Suprapubic skin (tissue), 4 donors: ENCODE measurements at regions not wholly inside any gene's neighbourhood (a gene's known extent, or its start where the extent isn't known, plus 50 kb on each side); places are given as distances from the start of the nearest gene placed in this dataset.

Experiments
- DNase-seq, 2 donors: peaks; one replicate each; pipeline ENCODE4 v3.0.0-alpha.2; 2019; ENCODE audit warnings: low spot score in 2 of 2
- H3K27ac ChIP-seq: fragments of 200-600 bp; sonication (generic); one replicate; pipeline ENCODE4 v1.5.1; 2019
- H3K27me3 ChIP-seq: fragments of 200-600 bp; sonication (generic); one replicate; pipeline ENCODE4 v1.5.1; 2019
- H3K36me3 ChIP-seq: fragments of 200-600 bp; sonication (generic); one replicate; pipeline ENCODE4 v1.5.1; 2019
- H3K4me1 ChIP-seq: fragments of 200-600 bp; sonication (generic); one replicate; pipeline ENCODE4 v1.5.1; 2019
- H3K4me3 ChIP-seq: fragments of 200-600 bp; sonication (generic); one replicate; pipeline ENCODE4 v1.5.1; 2019; ENCODE audit warnings: mild to moderate bottlenecking
- H3K9me3 ChIP-seq: fragments of 200-600 bp; sonication (generic); one replicate; pipeline ENCODE4 v1.5.1; 2019
- EP300 ChIP-seq: sonication (generic); formaldehyde crosslinking; IDR thresholded peaks from one replicate; pipeline ENCODE4 v1.6.1; 2017; ENCODE audit warnings: antibody characterized with exemption
- POLR2A ChIP-seq, 2 donors: fragments of 450-650 bp; IDR thresholded peaks; one replicate each; pipeline ENCODE4 v1.6.1; 2017; ENCODE audit warnings: antibody characterized with exemption in 2 of 2, mild to moderate bottlenecking in 2 of 2, moderate library complexity in 2 of 2
- POLR2AphosphoS5 ChIP-seq, 3 donors: sonication (generic); formaldehyde crosslinking; IDR thresholded peaks; one replicate each; pipeline ENCODE4 v1.6.1; 2017; ENCODE audit warnings: antibody characterized with exemption in 3 of 3
- WGBS: methylation state at CpG from one replicate; pipeline ENCODE4 v1.1.5; 2018; 5-methylcytosine and 5-hydroxymethylcytosine counted together
- TF ChIP-seq, protein P1 (sequence below), 2 donors: fragments of 200-600 bp in 1 of 2; fragments of 450-650 bp in 1 of 2; sonication (generic) in 1 of 2; IDR thresholded peaks; one replicate each; pipeline ENCODE4 v1.5.1; 2016 to 2019; ENCODE audit warnings: antibody characterized with exemption in 2 of 2, mild to moderate bottlenecking in 1 of 2, moderate library complexity in 1 of 2

- TF ChIP-seq POLR2AphosphoS5 (IDR thresholded peaks at IDR 0.05) (no peak), EP300 (no peak), POLR2A (IDR thresholded peaks at IDR 0.05) (no peak)
- TF ChIP-seq, protein P1, sequence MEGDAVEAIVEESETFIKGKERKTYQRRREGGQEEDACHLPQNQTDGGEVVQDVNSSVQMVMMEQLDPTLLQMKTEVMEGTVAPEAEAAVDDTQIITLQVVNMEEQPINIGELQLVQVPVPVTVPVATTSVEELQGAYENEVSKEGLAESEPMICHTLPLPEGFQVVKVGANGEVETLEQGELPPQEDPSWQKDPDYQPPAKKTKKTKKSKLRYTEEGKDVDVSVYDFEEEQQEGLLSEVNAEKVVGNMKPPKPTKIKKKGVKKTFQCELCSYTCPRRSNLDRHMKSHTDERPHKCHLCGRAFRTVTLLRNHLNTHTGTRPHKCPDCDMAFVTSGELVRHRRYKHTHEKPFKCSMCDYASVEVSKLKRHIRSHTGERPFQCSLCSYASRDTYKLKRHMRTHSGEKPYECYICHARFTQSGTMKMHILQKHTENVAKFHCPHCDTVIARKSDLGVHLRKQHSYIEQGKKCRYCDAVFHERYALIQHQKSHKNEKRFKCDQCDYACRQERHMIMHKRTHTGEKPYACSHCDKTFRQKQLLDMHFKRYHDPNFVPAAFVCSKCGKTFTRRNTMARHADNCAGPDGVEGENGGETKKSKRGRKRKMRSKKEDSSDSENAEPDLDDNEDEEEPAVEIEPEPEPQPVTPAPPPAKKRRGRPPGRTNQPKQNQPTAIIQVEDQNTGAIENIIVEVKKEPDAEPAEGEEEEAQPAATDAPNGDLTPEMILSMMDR (IDR thresholded peaks at IDR 0.05): no peak
- Histone ChIP-seq H3K27ac (no peak overlapping the region), H3K9me3 (no peaks in the 10 kb centered on the region), H3K4me1 (no peaks in the 10 kb centered on the region), H3K36me3 (no peaks in the 10 kb centered on the region), H3K27me3 (no peaks in the 10 kb centered on the region), H3K4me3 (no peak overlapping the region)
- DNase-seq: no peak
- 21% methylated on average over 1 of the region's 1 CpG for WGBS
Measured at GRCh38 chr5:175282611-175283225, 161.3 kb downstream of the DRD1 start.

GRCh38 chr5:175281714-175282113 is 162.3 kb downstream of the DRD1 start:
- H3K4me3 ChIP-seq: no peak overlapping the region
- TF ChIP-seq POLR2A (IDR thresholded peaks at IDR 0.05) (no peak), EP300 (no peak)
- 85% methylated on average over 2 of the region's 2 CpGs for WGBS
- no peaks in the 10 kb centered on the region for H3K4me1 ChIP-seq
- H3K9me3 ChIP-seq: no peaks in the 10 kb centered on the region
- H3K36me3 ChIP-seq: no peaks in the 10 kb centered on the region
- DNase-seq: no peak
- no peak overlapping the region for H3K27ac ChIP-seq
- H3K27me3 ChIP-seq: no peaks in the 10 kb centered on the region

DNA sequence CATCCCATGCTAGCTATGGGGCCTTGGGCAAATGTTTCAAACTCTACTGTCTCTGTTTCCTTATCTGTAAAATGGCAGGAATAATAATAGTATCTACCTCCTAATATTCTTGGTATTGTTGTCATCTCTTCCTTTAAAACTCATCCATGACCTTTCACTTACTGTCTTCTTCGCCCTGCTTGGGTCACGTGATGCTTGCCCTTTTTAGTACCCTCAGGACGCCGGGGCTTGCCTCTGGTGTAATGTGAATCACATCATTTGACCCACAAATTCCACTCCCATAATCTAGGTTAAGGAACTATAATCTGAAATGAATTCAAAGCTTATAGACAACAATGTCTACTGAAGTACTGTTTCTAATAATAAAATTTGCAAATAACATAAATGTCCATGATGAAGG is 162.7 kb downstream of the DRD1 start:
- TF ChIP-seq POLR2A (IDR thresholded peaks at IDR 0.05): no peak
- TF ChIP-seq POLR2AphosphoS5 (IDR thresholded peaks at IDR 0.05): no peak
- no peak for TF ChIP-seq EP300
- TF ChIP-seq, protein P1 (IDR thresholded peaks at IDR 0.05): no peak
- no peak overlapping the region for H3K27ac ChIP-seq
- WGBS: 84% methylated on average over 4 of the region's 4 CpGs
- H3K9me3 ChIP-seq: no peaks in the 10 kb centered on the region
- no peak for DNase-seq
- H3K4me1 ChIP-seq: no peaks in the 10 kb centered on the region
- no peaks in the 10 kb centered on the region for H3K27me3 ChIP-seq
- no peaks in the 10 kb centered on the region for H3K36me3 ChIP-seq
- no peak overlapping the region for H3K4me3 ChIP-seq

- H3K27ac ChIP-seq: no peak overlapping the region
- 92% methylated on average over 3 of the region's 3 CpGs for WGBS
- H3K4me1 ChIP-seq: no peaks in the 10 kb centered on the region
- no peaks in the 10 kb centered on the region for H3K27me3 ChIP-seq
- no peak overlapping the region for H3K4me3 ChIP-seq
- TF ChIP-seq POLR2AphosphoS5 (IDR thresholded peaks at IDR 0.05): no peak
- no peak for TF ChIP-seq EP300
- TF ChIP-seq, protein P1 (IDR thresholded peaks at IDR 0.05): no peak
- TF ChIP-seq POLR2A (IDR thresholded peaks at IDR 0.05): no peak
- DNase-seq: no peak
- H3K36me3 ChIP-seq: no peaks in the 10 kb centered on the region
- H3K9me3 ChIP-seq: no peaks in the 10 kb centered on the region
Measured at GRCh38 chr5:175279506-175279905, 164.5 kb downstream of the DRD1 start.

GRCh38 chr5:175275748-175276147 is 168.2 kb downstream of the DRD1 start:
- Histone ChIP-seq H3K4me3 (no peak overlapping the region), H3K36me3 (no peaks in the 10 kb centered on the region), H3K27ac (no peak overlapping the region), H3K4me1 (no peaks in the 10 kb centered on the region), H3K27me3 (no peaks in the 10 kb centered on the region), H3K9me3 (no peaks in the 10 kb centered on the region)
- TF ChIP-seq EP300: no peak
- no peak for TF ChIP-seq POLR2AphosphoS5 (IDR thresholded peaks at IDR 0.05)
- TF ChIP-seq, protein P1 (IDR thresholded peaks at IDR 0.05): no peak
- no peak for TF ChIP-seq POLR2A (IDR thresholded peaks at IDR 0.05)
- 80% methylated on average over 5 of the region's 5 CpGs for WGBS
- DNase-seq: no peak

- H3K4me3 ChIP-seq: no peak overlapping the region
- 63% methylated on average over 4 of the region's 4 CpGs for WGBS
- no peak for DNase-seq
Measured at GRCh38 chr5:175275097-175275496, 168.9 kb downstream of the DRD1 start.

More at GRCh38 chr5:175275097-175275496, 168.9 kb downstream of the DRD1 start:
- H3K27ac ChIP-seq: no peak overlapping the region
- no peaks in the 10 kb centered on the region for H3K9me3 ChIP-seq
- H3K4me1 ChIP-seq: no peaks in the 10 kb centered on the region
- TF ChIP-seq, protein P1 (IDR thresholded peaks at IDR 0.05): no peak
- TF ChIP-seq POLR2AphosphoS5 (IDR thresholded peaks at IDR 0.05): no peak
- TF ChIP-seq EP300: no peak
- no peak for TF ChIP-seq POLR2A (IDR thresholded peaks at IDR 0.05)
- no peaks in the 10 kb centered on the region for H3K36me3 ChIP-seq
- H3K27me3 ChIP-seq: no peaks in the 10 kb centered on the region
